Panc1 (cell line): ENCODE measurements at regions not wholly inside any gene's neighbourhood (a gene's known extent, or its start where the extent isn't known, plus 50 kb on each side); places are given as distances from the start of the nearest gene placed in this dataset.

ENCODE experiments used
- ATAC-seq: fragments of 200-7000 bp; cut with Tn5 transposase; 2 replicates; pipeline ENCODE4 v1.9.1; 2020; ENCODE audit warnings: mild to moderate bottlenecking, moderate library complexity
- BruUV-seq: library from RNA; stranded (reverse); fragments of 400-500 nt; replicated peaks from 2 replicates; lab custom pipeline; 2021; lab: Mats Ljungman, UMichigan
- CTCF ChIA-PET: fragments of 300-600 bp; sonication (Branson Sonifier 250); formaldehyde crosslinking; loops from one replicate; lab custom pipeline; 2022; ENCODE audit warnings: antibody characterized with exemption; lab: Charles Lee
- POLR2A ChIA-PET: fragments of 300-600 bp; sonication (Branson Sonifier 250); formaldehyde crosslinking; loops from one replicate; lab custom pipeline; 2022; ENCODE audit warnings: antibody characterized with exemption; lab: Charles Lee
- DNase-seq: peaks from one replicate; pipeline ENCODE4 v3.0.0-alpha.2; 2010; ENCODE audit warnings: low read depth, low spot score
- H3K27ac ChIP-seq: 2 replicates; pipeline ENCODE4 v1.5.1; 2011; ENCODE audit warnings: mild to moderate bottlenecking, low read length, inconsistent platforms
- H3K27me3 ChIP-seq: fragments of 200-500 bp; sonication (Bioruptor generic); 2 replicates; pipeline ENCODE4 v1.6.0; 2014; ENCODE audit warnings: low read length, inconsistent platforms; ENCODE audit not compliant: control insufficient read depth, insufficient read depth
- H3K36me3 ChIP-seq: fragments of 200-500 bp; sonication (Bioruptor generic); 2 replicates; pipeline ENCODE4 v1.5.1; 2014; ENCODE audit warnings: inconsistent platforms, mild to moderate bottlenecking, low read length, moderate library complexity; ENCODE audit not compliant: control insufficient read depth, insufficient read depth
- H3K4me1 ChIP-seq: 2 replicates; pipeline ENCODE4 v1.5.1; 2011; ENCODE audit warnings: inconsistent platforms, mild to moderate bottlenecking, low read length, moderate library complexity; ENCODE audit not compliant: control insufficient read depth, insufficient read depth
- H3K4me3 ChIP-seq, 2 experiments: 2 replicates each; pipeline ENCODE4 v1.5.1; 2011 to 2012; ENCODE audit warnings: low read depth in 2 of 2, low read length in 2 of 2, mild to moderate bottlenecking in 2 of 2, inconsistent platforms in 1 of 2, moderate library complexity in 1 of 2
- H3K9me3 ChIP-seq: fragments of 200-500 bp; sonication (Bioruptor generic); 2 replicates; pipeline ENCODE4 v1.5.1; 2014; ENCODE audit warnings: low read depth, mild to moderate bottlenecking, inconsistent platforms, low read length, moderate library complexity; ENCODE audit not compliant: control insufficient read depth, insufficient read depth
- CTCF ChIP-seq: fragments of 450-650 bp; IDR thresholded peaks from 2 replicates; pipeline ENCODE4 v1.5.1; 2017; ENCODE audit warnings: mild to moderate bottlenecking
- POLR2AphosphoS5 ChIP-seq: IDR thresholded peaks from 2 replicates; pipeline ENCODE4 v1.6.1; 2012; ENCODE audit warnings: mild to moderate bottlenecking, low read depth, low read length, moderate library complexity
- SIN3A ChIP-seq: IDR thresholded peaks from 2 replicates; pipeline ENCODE4 v1.6.1; 2012; ENCODE audit warnings: low read depth, mild to moderate bottlenecking, low read length, moderate library complexity, borderline replicate concordance; ENCODE audit not compliant: insufficient read depth
- TCF7L2 ChIP-seq: IDR thresholded peaks from 2 replicates; pipeline ENCODE4 v1.6.1; 2011; ENCODE audit warnings: mild to moderate bottlenecking, low read depth, low read length, inconsistent platforms
- in situ Hi-C: cut with HindIII; loops from 2 replicates; pipeline ENCODE4 v1.10.0; 2016; ENCODE audit warnings: low sequenced_read_pairs, low pct_unique_long_range_greater_than_20kb
- intact Hi-C: fragments of 100-400 bp; cut with micrococcal nuclease; formaldehyde crosslinking; loops from one replicate; pipeline ENCODE4 v1.10.0; 2022; ENCODE audit not compliant: unreplicated experiment
- TF ChIP-seq, protein P1 (sequence below), 2 experiments: IDR thresholded peaks; 2 replicates each; pipeline ENCODE4 v1.6.1; 2011 to 2012; ENCODE audit warnings: low read depth in 2 of 2, control low read depth in 1 of 2, low read length in 1 of 2, mild to moderate bottlenecking in 1 of 2, moderate library complexity in 1 of 2; ENCODE audit not compliant: insufficient read depth in 1 of 2

- Histone ChIP-seq H3K4me3 (no peak overlapping the region), H3K9me3 (no peaks in the 10 kb centered on the region), H3K27me3 (no peaks in the 10 kb centered on the region), H3K4me1 (no peaks in the 10 kb centered on the region), H3K36me3 (no peaks in the 10 kb centered on the region), H3K27ac (no peak overlapping the region)
- DNase-seq: no peak
- CTCF ChIA-PET: no interaction called here
- intact Hi-C loops: no loop called here
- BruUV-seq: no TSS peak
- no peak for ATAC-seq
- in situ Hi-C loops: no loop called here
- POLR2A ChIA-PET: no interaction called here
- TF ChIP-seq TCF7L2 (no peak), SIN3A (no peak), POLR2AphosphoS5 (no peak), CTCF (no peak)
- TF ChIP-seq, protein P1, sequence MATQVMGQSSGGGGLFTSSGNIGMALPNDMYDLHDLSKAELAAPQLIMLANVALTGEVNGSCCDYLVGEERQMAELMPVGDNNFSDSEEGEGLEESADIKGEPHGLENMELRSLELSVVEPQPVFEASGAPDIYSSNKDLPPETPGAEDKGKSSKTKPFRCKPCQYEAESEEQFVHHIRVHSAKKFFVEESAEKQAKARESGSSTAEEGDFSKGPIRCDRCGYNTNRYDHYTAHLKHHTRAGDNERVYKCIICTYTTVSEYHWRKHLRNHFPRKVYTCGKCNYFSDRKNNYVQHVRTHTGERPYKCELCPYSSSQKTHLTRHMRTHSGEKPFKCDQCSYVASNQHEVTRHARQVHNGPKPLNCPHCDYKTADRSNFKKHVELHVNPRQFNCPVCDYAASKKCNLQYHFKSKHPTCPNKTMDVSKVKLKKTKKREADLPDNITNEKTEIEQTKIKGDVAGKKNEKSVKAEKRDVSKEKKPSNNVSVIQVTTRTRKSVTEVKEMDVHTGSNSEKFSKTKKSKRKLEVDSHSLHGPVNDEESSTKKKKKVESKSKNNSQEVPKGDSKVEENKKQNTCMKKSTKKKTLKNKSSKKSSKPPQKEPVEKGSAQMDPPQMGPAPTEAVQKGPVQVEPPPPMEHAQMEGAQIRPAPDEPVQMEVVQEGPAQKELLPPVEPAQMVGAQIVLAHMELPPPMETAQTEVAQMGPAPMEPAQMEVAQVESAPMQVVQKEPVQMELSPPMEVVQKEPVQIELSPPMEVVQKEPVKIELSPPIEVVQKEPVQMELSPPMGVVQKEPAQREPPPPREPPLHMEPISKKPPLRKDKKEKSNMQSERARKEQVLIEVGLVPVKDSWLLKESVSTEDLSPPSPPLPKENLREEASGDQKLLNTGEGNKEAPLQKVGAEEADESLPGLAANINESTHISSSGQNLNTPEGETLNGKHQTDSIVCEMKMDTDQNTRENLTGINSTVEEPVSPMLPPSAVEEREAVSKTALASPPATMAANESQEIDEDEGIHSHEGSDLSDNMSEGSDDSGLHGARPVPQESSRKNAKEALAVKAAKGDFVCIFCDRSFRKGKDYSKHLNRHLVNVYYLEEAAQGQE (IDR thresholded peaks at IDR 0.05; ENCODE audit: insufficient read depth in 1 of 2, low read depth in 2 of 2, low read length in 1 of 2): no peak
Measured at GRCh38 chrX:34223574-34223973, 91.5 kb upstream of the FAM47A start.

- ChIA-PET CTCF (no interaction called here), POLR2A (no interaction called here)
- no peaks in the 10 kb centered on the region for H3K36me3 ChIP-seq
- no peaks in the 10 kb centered on the region for H3K27me3 ChIP-seq
- no TSS peak for BruUV-seq
- H3K4me1 ChIP-seq: no peaks in the 10 kb centered on the region
- intact Hi-C loops (no loop called here), in situ Hi-C loops (no loop called here)
- TF ChIP-seq CTCF (no peak), POLR2AphosphoS5 (no peak), TCF7L2 (no peak), SIN3A (no peak)
- TF ChIP-seq, protein P1 (IDR thresholded peaks at IDR 0.05; ENCODE audit: insufficient read depth in 1 of 2, low read depth in 2 of 2, low read length in 1 of 2): no peak
- DNase-seq: no peak
- no peaks in the 10 kb centered on the region for H3K9me3 ChIP-seq
- no peak overlapping the region for H3K27ac ChIP-seq
- no peak for ATAC-seq
- no peak overlapping the region for H3K4me3 ChIP-seq
Measured at GRCh38 chrX:34218063-34218462, 85.9 kb upstream of the FAM47A start.
